PFSK-1 (cell line): ENCODE measurements at regions not wholly inside any gene's neighbourhood (a gene's known extent, or its start where the extent isn't known, plus 50 kb on each side); places are given as distances from the start of the nearest gene placed in this dataset.

ENCODE experiments used
- FOXP2 ChIP-seq: optimal IDR thresholded peaks from 2 replicates; pipeline ENCODE3; 2011; ENCODE audit warnings: borderline replicate concordance, control low read depth, inconsistent platforms; ENCODE audit not compliant: insufficient read depth; ENCODE audit errors: extremely low read length, extremely low read depth
- POLR2AphosphoS5 ChIP-seq: IDR thresholded peaks from 2 replicates; pipeline ENCODE4 v1.6.1; 2012; ENCODE audit warnings: low read depth, mild to moderate bottlenecking, control low read depth, low read length, moderate library complexity
- SIN3A ChIP-seq: IDR thresholded peaks from 2 replicates; pipeline ENCODE4 v1.6.1; 2012; ENCODE audit warnings: mild to moderate bottlenecking, low read length, moderate library complexity, borderline replicate concordance; ENCODE audit not compliant: insufficient read depth
- TAF1 ChIP-seq: IDR thresholded peaks from 2 replicates; pipeline ENCODE4 v1.6.1; 2012; ENCODE audit warnings: low read length, control low read depth, borderline replicate concordance; ENCODE audit not compliant: insufficient read depth
- TF ChIP-seq, protein P1 (sequence below), 2 experiments: IDR thresholded peaks; 2 replicates each; pipeline versions ENCODE4 v1.6.1 to v1.8.0; 2011 to 2012; ENCODE audit warnings: low read depth in 2 of 2, low read length in 2 of 2, control low read depth in 1 of 2, inconsistent platforms in 1 of 2, mild to moderate bottlenecking in 1 of 2, moderate library complexity in 1 of 2; ENCODE audit not compliant: insufficient read depth in 1 of 2

DNA sequence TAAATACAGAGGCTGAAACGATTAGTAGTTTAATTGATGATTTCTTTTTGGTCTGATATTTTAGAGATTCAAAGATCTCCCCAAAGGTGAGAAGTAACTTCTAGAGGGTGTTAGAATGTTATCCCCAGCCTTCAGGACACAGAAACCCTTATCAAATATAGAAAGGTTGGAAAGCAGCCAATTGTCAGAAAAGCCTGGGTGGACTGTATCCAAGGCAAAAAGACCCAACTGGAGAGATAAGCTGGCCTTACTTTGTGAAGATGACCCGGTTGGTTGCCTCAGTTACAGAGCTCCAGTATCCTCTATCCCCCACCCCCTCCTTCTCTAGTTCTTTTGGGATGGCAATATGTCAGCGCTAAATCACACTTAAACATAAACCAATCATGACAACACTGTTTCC lies 75.7 kb downstream of the GCNT4 start:
- TF ChIP-seq FOXP2 (no peak), SIN3A (no peak), TAF1 (no peak), POLR2AphosphoS5 (no peak)
- TF ChIP-seq, protein P1, sequence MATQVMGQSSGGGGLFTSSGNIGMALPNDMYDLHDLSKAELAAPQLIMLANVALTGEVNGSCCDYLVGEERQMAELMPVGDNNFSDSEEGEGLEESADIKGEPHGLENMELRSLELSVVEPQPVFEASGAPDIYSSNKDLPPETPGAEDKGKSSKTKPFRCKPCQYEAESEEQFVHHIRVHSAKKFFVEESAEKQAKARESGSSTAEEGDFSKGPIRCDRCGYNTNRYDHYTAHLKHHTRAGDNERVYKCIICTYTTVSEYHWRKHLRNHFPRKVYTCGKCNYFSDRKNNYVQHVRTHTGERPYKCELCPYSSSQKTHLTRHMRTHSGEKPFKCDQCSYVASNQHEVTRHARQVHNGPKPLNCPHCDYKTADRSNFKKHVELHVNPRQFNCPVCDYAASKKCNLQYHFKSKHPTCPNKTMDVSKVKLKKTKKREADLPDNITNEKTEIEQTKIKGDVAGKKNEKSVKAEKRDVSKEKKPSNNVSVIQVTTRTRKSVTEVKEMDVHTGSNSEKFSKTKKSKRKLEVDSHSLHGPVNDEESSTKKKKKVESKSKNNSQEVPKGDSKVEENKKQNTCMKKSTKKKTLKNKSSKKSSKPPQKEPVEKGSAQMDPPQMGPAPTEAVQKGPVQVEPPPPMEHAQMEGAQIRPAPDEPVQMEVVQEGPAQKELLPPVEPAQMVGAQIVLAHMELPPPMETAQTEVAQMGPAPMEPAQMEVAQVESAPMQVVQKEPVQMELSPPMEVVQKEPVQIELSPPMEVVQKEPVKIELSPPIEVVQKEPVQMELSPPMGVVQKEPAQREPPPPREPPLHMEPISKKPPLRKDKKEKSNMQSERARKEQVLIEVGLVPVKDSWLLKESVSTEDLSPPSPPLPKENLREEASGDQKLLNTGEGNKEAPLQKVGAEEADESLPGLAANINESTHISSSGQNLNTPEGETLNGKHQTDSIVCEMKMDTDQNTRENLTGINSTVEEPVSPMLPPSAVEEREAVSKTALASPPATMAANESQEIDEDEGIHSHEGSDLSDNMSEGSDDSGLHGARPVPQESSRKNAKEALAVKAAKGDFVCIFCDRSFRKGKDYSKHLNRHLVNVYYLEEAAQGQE (IDR thresholded peaks at IDR 0.05; ENCODE audit: insufficient read depth in 1 of 2, low read depth in 2 of 2, low read length in 2 of 2): no peak

DNA sequence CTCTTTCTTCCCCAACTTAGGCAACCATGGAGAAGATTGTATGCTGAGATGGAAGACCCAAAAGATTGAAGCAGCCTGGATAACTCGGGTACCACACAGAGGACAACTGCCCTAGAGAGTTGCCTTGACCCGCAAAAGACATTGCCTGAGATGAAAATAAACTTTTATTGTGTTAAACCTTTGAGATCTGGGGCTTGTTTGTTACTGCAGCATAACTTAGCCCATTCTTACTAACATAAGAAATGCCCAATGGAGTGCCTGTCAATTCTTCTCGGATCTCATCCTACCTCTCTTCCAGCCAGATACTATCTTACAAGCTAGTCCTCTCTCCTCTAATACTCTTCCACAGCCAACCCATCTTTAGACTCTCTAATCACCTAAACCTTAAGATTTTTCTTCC lies 76.8 kb downstream of the GCNT4 start:
- TF ChIP-seq FOXP2: no peak
- no peak for TF ChIP-seq POLR2AphosphoS5
- TF ChIP-seq TAF1: no peak
- no peak for TF ChIP-seq SIN3A
- TF ChIP-seq, protein P1 (IDR thresholded peaks at IDR 0.05; ENCODE audit: insufficient read depth in 1 of 2, low read depth in 2 of 2, low read length in 2 of 2): no peak

DNA sequence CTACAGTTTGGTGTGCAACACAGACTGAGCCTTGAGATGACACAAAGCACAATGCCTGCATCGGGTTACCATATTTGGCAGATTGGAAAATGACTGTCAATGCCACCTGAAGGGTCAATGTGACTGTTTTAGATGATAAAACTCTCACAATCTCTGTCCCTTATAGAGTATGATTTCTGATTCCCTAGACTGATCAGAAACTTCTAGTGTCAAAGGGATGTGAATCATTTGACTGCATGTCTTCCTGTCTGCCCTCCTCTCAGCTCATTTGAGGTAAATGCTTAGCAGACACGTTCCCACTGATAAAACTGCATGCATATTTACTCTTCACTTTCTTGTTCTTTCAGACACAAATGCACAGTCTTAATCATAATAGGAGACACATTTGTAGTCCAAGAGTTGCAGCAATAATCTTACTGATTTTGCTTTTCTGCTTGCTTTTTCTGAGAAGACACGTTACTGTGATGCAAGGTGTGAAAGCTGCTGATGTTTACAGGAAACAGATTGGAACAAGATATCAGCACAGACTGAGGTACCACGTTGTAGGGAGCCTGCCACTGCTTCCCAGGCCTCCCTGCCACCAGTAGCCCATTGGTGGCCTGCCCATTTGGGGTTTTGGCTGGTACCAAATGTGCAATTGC lies 77.8 kb downstream of the GCNT4 start:
- TF ChIP-seq, protein P1 (IDR thresholded peaks at IDR 0.05; ENCODE audit: insufficient read depth in 1 of 2, low read depth in 2 of 2, low read length in 2 of 2): no peak
- no peak for TF ChIP-seq FOXP2
- TF ChIP-seq TAF1: no peak
- TF ChIP-seq SIN3A: no peak
- no peak for TF ChIP-seq POLR2AphosphoS5

DNA sequence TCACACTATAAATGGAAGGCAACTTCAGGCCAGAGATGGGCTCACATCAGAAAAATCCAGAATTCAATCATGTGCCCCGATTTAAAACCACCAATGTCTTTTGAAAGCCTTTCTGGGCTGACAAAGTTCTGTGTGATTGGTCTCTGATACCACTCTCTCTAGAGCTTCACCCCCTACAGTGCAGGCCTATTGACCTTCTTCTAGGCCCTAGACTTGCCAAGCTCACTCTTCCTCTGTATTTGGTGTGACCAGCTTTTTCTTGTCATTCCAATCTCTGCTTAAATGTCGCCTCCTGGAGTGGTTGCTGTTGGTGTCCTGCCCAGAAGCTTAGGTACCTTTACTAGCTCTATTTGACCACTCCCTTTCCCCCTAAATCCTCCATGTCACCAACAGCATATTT lies 78.7 kb downstream of the GCNT4 start:
- TF ChIP-seq SIN3A (no peak), FOXP2 (no peak), TAF1 (no peak), POLR2AphosphoS5 (no peak)
- TF ChIP-seq, protein P1 (IDR thresholded peaks at IDR 0.05; ENCODE audit: insufficient read depth in 1 of 2, low read depth in 2 of 2, low read length in 2 of 2): no peak

DNA sequence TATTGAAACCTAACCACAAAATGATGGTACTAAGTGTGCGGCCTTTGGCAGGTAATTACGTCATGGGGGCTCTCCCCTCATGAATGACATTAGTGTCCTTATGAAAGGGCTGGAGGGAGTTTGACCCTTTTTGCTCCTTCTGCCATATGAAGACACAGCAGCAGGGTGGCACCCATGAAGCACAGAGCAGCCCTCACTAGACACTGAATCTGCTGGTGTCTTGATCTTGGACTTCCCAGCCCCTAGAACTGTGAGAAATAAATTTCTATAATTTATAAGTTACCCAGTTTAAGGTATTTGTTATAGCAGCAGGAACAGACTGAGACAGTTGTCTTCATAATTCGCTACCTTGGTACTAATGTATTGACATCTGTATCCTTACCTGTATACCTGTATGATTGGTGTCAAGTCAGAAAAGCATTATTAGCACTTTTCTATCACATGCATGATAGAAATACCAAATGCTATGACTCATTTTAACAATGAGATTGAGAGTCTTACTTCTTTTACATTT lies 80.4 kb downstream of the GCNT4 start:
- TF ChIP-seq, protein P1 (IDR thresholded peaks at IDR 0.05; ENCODE audit: insufficient read depth in 1 of 2, low read depth in 2 of 2, low read length in 2 of 2): no peak
